ENCODE measurements at regions not wholly inside any gene's neighbourhood (a gene's known extent, or its start where the extent isn't known, plus 50 kb on each side); places are given as distances from the start of the nearest gene placed in this dataset.

- DNase-seq (ENCODE audit: low spot score) = no peak
- Histone ChIP-seq H3K36me3 (ENCODE audit: low read depth) (no peaks in the 10 kb centered on the region), H3K9me3 (ENCODE audit: severe bottlenecking) (no peaks in the 10 kb centered on the region), H3K4me1 (ENCODE audit: insufficient read depth, poor library complexity, severe bottlenecking) (no peaks in the 10 kb centered on the region), H3K4me3 (ENCODE audit: severe bottlenecking) (no peak overlapping the region), H3K27me3 (ENCODE audit: insufficient read depth, poor library complexity, severe bottlenecking) (peaks cover 5% of the 10 kb centered on the region), H3K27ac (ENCODE audit: poor library complexity, severe bottlenecking) (no peak overlapping the region)
- ATAC-seq (ENCODE audit: low read depth) = no peak
- no peak for TF ChIP-seq CTCF (IDR thresholded peaks at IDR 0.05; ENCODE audit: poor library complexity, severe bottlenecking)
These were observed 600.1 kb upstream of the STEAP1 start for GRCh38 chr7:89554209-89554608.

GRCh38 chr7:89559596-89559995, 594.7 kb upstream of the STEAP1 start:
- no peaks in the 10 kb centered on the region for H3K9me3 ChIP-seq (ENCODE audit: severe bottlenecking)
- peaks cover 5% of the 10 kb centered on the region for H3K27me3 ChIP-seq (ENCODE audit: insufficient read depth, poor library complexity, severe bottlenecking)
- no peaks in the 10 kb centered on the region for H3K36me3 ChIP-seq (ENCODE audit: low read depth)
- no peak overlapping the region for H3K27ac ChIP-seq (ENCODE audit: poor library complexity, severe bottlenecking)
- no peak overlapping the region for H3K4me3 ChIP-seq (ENCODE audit: severe bottlenecking)
- ATAC-seq (ENCODE audit: low read depth) (no peak), DNase-seq (ENCODE audit: low spot score) (no peak)
- no peak for TF ChIP-seq CTCF (IDR thresholded peaks at IDR 0.05; ENCODE audit: poor library complexity, severe bottlenecking)
- H3K4me1 ChIP-seq (ENCODE audit: insufficient read depth, poor library complexity, severe bottlenecking) = no peaks in the 10 kb centered on the region

GRCh38 chr7:89563597-89563996, 590.7 kb upstream of the STEAP1 start:
- ATAC-seq (ENCODE audit: low read depth) = no peak
- H3K4me3 ChIP-seq (ENCODE audit: severe bottlenecking) = no peak overlapping the region
- H3K27me3 ChIP-seq (ENCODE audit: insufficient read depth, poor library complexity, severe bottlenecking) = no peaks in the 10 kb centered on the region
- no peak for DNase-seq (ENCODE audit: low spot score)
- no peak for TF ChIP-seq CTCF (IDR thresholded peaks at IDR 0.05; ENCODE audit: poor library complexity, severe bottlenecking)
- no peaks in the 10 kb centered on the region for H3K4me1 ChIP-seq (ENCODE audit: insufficient read depth, poor library complexity, severe bottlenecking)
- no peak overlapping the region for H3K27ac ChIP-seq (ENCODE audit: poor library complexity, severe bottlenecking)
- H3K9me3 ChIP-seq (ENCODE audit: severe bottlenecking) = no peaks in the 10 kb centered on the region
- no peaks in the 10 kb centered on the region for H3K36me3 ChIP-seq (ENCODE audit: low read depth)

- H3K27ac ChIP-seq (ENCODE audit: poor library complexity, severe bottlenecking) = no peak overlapping the region
These were observed 569.4 kb upstream of the STEAP1 start for GRCh38 chr7:89584896-89585295.

GRCh38 chr7:89593125-89593524, 561.1 kb upstream of the STEAP1 start:
- no peak for ATAC-seq (ENCODE audit: low read depth)
- Histone ChIP-seq H3K4me1 (ENCODE audit: insufficient read depth, poor library complexity, severe bottlenecking) (no peaks in the 10 kb centered on the region), H3K9me3 (ENCODE audit: severe bottlenecking) (no peaks in the 10 kb centered on the region), H3K4me3 (ENCODE audit: severe bottlenecking) (no peak overlapping the region), H3K36me3 (ENCODE audit: low read depth) (no peaks in the 10 kb centered on the region), H3K27me3 (ENCODE audit: insufficient read depth, poor library complexity, severe bottlenecking) (peaks cover 12% of the 10 kb centered on the region), H3K27ac (ENCODE audit: poor library complexity, severe bottlenecking) (no peak overlapping the region)
- DNase-seq (ENCODE audit: low spot score) = no peak
- no peak for TF ChIP-seq CTCF (IDR thresholded peaks at IDR 0.05; ENCODE audit: poor library complexity, severe bottlenecking)

More at GRCh38 chr7:89584896-89585295, 569.4 kb upstream of the STEAP1 start:
- Histone ChIP-seq H3K36me3 (ENCODE audit: low read depth) (no peaks in the 10 kb centered on the region), H3K4me1 (ENCODE audit: insufficient read depth, poor library complexity, severe bottlenecking) (no peaks in the 10 kb centered on the region), H3K27me3 (ENCODE audit: insufficient read depth, poor library complexity, severe bottlenecking) (no peaks in the 10 kb centered on the region), H3K9me3 (ENCODE audit: severe bottlenecking) (no peaks in the 10 kb centered on the region), H3K4me3 (ENCODE audit: severe bottlenecking) (no peak overlapping the region)
- ATAC-seq (ENCODE audit: low read depth) = no peak
- TF ChIP-seq CTCF (IDR thresholded peaks at IDR 0.05; ENCODE audit: poor library complexity, severe bottlenecking) = no peak
- DNase-seq (ENCODE audit: low spot score) = no peak

All from RWPE2 (cell line).